ENCODE measurements at regions not wholly inside any gene's neighbourhood (a gene's known extent, or its start where the extent isn't known, plus 50 kb on each side); places are given as distances from the start of the nearest gene placed in this dataset.

GRCh38 chr3:40593351-40593750, 68.6 kb downstream of the ZNF621 start:
- peak; percentile 82 for DNase-seq (ENCODE audit: low read depth, low spot score)

DNA sequence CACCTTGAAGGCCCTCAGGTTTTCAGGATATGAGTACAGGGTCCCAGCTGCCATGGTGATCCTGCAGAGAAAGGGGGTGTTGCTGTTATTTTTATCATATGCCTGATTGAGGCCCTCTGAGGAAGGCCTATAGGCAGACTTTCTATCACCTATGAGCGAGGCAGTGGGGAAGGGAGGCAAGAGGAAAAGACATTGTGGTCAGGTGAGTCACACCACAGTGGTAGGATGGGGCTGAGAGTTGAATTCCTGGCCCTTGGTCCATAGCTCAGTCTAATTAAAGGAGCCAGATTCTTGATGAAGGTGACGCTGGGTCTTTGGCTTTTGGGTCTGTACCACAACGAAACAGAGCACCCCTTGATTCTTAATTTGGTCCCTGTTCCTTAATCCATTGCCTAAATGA, 72.7 kb downstream of the ZNF621 start:
- peak; percentile 83 for DNase-seq (ENCODE audit: low read depth, low spot score)

DNA sequence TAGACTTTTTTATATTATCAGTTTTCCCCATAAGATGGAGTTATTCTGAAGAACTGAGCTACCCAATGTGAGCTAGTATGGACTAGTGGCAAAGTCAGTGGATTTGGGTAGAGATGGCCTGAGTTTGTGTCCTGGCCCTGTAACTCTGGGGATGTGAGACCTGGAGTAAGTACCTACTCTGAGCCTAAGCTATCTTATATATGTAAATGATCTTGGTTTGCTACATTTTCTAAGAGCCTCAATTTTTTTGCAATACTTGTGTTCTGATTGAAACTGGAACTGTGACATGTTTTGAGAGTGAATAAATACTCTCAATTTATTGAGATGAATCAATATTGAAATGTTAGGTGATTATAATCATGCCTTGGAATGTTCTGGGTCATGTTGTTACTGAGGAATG, 73.6 kb downstream of the ZNF621 start:
- DNase-seq (ENCODE audit: low read depth, low spot score), result no peak

GRCh38 chr3:40598962-40599361, 74.2 kb downstream of the ZNF621 start:
- no peak for DNase-seq (ENCODE audit: low read depth, low spot score)

GRCh38 chr3:40602778-40603385, 78.1 kb downstream of the ZNF621 start:
- no peak for DNase-seq (ENCODE audit: low read depth, low spot score)

DNA sequence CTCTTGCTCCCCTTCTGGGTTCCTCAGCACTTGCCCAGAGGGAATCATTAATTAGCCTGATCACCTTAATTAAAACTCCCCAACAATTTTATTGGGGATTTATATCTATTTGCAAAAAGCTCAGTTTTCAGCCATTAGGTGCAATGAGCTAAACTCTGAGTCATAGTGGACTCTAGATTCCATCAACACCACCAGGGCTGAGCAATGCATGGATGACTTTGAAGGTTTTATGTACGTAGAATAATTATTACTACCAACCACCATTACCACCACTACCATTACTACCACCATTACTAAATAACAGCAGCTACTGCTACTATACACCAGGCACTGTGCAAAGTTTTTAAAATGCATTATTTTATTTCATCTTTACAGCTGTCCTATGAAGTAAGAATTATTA, 81.2 kb downstream of the ZNF621 start:
- DNase-seq (ENCODE audit: low read depth, low spot score), result peak; percentile 39

- peak; percentile 85 for DNase-seq (ENCODE audit: low read depth, low spot score)
These were observed 83.3 kb downstream of the ZNF621 start for GRCh38 chr3:40608091-40608490.

DNA sequence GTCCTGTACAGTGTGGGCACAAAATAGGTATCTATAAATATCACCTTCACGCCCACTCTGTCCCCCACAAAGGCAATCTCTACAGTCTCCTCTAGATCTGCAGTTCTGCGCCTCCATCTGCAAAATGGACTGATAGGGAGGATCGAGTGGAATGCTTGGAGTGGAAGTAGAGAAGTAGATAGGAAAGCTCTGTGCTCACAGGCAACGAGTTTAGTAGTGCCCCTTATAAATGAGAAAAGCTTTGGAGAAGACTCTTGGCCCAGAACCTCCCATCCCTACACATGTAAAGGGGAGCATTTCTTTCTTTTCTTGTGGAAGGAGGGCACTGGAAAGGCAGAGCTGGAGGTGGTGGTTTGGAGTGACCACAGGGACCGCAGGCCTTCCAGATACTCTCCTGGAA, 88.5 kb downstream of the ZNF621 start:
- DNase-seq (ENCODE audit: low read depth, low spot score), result no peak

- peak; percentile 51 for DNase-seq (ENCODE audit: low read depth, low spot score)
These were observed 90.6 kb downstream of the ZNF621 start for GRCh38 chr3:40615110-40615915.

DNA sequence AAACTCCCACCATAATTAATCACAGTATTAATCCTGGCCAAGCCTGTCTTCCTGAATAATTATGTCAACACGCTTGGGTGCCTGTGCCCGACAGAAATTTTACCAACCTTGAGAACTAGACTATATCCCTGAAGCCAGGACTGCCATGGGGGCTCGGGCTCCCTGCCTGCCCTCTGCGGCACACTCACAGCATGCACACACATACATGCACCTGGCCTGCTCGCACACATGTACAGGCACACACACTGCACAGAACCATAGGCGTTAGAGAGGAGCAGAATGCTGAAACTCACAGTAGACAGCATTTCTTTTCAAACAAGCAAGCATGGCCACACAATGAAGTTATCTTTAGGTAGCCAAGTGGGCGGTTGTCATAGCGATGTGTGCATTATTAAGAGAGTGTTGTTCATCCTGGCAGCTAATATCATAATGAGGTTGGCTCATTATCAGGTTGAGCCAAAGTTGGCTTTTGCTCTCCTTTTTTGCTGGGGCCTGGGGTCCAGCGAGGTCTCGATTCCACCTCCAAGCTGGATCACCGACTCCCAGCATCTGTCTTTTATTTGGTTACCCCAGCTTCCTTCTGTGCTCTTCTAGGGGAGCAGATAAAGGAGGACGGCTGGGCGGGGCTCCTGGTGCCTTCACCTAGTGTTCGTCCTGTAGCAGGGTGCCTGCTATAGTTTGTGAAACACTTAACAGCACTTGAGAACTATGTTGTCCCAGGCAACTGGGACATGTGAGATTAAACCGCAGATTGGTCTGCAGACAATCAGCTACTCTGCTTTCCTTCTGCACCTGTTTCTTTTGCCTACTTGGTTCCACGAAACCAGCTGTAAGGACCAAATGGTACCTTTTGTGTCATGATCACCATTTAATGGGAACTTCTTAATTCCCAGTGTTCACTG, 91.4 kb downstream of the ZNF621 start:
- DNase-seq (ENCODE audit: low read depth, low spot score), result no peak

DNA sequence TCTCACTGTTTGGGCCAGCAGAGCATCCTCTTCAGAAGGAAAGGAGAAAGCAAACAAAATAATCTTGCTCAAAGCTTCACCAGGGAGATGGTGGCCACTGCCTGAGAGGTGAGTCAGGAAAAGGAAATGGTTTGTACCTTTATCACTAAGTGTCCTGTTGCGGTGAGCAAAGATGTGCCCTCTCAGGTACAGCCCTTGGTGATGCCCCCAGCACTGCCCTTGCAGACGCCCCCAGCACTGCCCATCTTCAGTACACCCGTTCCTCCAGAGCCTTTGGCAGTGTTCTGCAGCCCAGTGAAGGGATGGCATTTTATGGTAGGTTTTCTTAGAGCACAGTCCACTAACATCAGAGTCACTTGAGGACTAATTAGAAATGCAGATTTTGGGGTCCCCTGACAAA, 92.3 kb downstream of the ZNF621 start:
- no peak for DNase-seq (ENCODE audit: low read depth, low spot score)

DNA sequence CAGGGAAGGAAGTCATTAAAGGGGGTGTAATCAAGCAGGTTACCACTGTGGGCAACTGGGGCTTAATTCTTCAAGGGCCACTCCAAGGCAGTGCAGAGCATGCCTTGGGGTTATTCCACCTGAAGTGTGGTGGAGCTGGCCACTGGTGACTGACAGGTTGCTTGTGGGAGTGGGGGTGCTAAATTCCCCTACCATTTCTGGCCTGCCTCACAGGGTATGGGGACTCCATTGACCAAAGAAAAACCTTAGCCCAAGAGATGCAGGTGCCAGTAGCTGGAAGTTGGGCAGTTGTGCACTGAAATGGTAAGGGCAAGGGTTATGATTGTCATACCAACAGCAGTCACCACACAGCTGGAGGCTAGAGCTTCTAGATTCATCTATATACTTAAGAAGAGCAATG, 93.4 kb downstream of the ZNF621 start:
- no peak for DNase-seq (ENCODE audit: low read depth, low spot score)

GRCh38 chr3:40620151-40620550, 95.4 kb downstream of the ZNF621 start:
- no peak for DNase-seq (ENCODE audit: low read depth, low spot score)

DNA sequence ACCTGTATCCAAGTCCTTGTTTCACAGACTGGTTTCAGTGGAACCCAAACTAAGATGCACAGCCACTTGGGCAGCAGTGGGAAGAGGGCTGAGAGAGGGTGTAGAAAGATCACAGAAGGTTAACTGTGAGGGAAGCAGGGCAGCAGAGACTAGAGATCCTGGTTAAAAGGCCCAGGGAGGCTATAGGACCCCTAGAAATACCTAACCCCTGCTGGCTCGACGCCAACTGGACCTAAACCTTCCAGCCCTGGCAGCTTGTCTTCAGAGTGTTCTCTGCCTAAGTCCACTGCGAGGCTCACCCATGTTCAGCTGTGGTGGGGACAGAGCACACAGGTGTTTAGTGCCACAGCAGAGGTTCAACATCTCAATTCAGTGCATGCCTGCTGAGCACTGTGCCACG, 96.5 kb downstream of the ZNF621 start:
- no peak for DNase-seq (ENCODE audit: low read depth, low spot score)

DNA sequence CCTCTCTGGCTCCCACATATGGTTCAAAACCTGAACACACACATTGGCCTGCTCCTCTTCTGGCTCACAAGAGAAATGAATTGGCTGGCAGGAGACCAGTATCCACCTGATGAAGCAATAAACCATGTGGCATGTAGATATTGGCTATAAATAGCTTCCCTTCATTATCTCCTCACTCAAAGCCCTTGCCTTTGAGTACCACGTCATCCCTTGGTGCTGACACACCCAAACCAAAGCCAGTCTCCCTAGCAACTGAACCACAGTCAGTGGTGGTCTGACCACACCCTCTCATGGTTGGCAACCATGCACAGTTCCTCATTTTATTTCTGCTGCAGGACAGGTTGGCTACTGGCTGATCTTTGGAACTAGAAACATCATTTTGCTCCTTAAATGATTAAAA, 98.8 kb downstream of the ZNF621 start:
- no peak for DNase-seq (ENCODE audit: low read depth, low spot score)

DNA sequence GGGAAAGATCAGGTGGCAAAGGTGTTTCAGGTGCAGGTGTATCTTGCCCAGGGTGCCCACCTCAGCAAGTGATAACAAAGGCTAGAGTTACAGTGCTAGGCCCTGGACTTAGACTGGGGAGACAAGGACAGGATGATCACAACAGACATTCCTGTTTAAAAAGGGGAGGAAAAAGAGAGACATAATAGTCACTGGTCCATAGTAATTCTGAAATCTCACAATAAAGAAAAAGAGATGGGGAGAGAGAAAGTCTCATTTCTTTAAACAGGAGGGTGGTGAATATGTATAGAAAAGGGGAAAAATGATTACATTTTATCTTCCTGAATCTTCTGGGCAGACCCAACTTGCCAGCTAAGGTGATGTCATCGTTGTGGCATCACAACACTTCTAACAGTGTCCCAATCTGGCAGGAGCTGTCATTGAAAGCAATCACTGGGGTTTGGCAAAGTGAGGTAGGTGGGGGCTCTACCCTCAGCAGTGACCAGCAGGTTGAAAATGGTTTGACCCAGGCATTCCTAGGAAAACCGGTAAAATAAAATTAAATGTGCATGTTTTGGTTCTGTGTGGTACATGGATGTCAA, 99.5 kb downstream of the ZNF621 start:
- DNase-seq (ENCODE audit: low read depth, low spot score), result no peak

DNA sequence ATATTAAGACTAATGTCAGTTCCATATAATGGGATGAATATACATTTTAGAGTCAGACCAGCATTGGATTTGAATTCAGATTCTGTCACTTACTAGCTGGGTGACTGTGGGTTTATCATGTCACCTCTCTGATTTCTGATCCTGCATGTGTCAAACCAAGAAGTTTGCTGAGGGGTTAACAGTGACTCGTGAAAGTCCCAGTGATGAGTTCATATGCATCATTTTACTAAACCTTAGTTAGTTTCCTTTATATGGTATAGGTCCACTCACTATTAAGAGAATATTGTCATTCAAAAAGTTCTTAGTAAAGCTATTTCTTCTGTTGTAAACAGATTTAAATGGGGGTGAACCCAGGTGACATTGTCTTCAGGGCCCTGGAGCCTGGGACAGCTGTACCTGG, 102.3 kb downstream of the ZNF621 start:
- DNase-seq (ENCODE audit: low read depth, low spot score), result no peak

DNA sequence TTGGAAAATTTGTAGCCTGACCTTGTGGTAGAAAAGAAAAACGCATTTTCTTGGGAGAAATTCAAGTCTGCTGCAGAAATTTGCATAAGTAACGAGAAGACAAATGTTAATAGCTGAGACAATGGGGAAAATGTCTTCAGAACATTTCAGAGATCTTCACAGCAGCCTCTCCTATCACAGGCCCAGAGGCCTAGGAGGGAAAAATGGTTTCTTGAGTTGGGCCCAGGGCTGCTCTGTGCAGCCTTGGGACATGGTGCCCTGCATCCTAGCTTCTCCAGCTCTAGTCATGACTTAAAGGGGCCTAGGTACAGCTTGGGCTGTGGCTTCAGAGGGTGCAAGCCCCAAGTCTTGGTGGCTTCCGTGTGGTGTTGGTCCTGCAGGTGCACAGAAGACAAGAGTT, 104.2 kb downstream of the ZNF621 start:
- DNase-seq (ENCODE audit: low read depth, low spot score), result no peak

GRCh38 chr3:40631341-40631995, 106.7 kb downstream of the ZNF621 start:
- DNase-seq (ENCODE audit: low read depth, low spot score), result no peak

DNA sequence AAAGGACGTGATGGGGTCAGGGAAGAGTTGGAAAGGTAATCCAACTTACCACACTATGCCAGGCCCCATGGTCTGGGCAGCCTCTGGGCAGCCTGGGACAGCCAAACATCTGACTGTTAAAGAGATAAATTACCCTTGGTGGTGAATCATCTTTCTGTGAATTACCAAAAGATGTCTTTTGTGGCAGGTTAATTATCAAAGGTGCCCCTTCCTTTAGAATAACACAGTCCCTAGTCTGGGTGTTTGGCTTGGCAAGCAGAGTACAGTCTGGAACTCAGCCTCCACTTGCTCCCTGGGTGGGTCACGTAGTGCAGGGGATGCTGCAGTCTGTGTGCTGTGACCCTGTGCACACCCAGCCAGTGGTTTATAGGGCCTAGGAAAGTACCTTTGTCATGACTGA, 113.1 kb downstream of the ZNF621 start:
- peak; percentile 8 for DNase-seq (ENCODE audit: low read depth, low spot score)

GRCh38 chr3:40639006-40639405, 114.2 kb downstream of the ZNF621 start:
- DNase-seq (ENCODE audit: low read depth, low spot score), result no peak

GRCh38 chr3:40642812-40643211, 118.1 kb downstream of the ZNF621 start:
- DNase-seq (ENCODE audit: low read depth, low spot score), result no peak

All from astrocyte of the hippocampus (primary cell).